ENCODE measurements at regions not wholly inside any gene's neighbourhood (a gene's known extent, or its start where the extent isn't known, plus 50 kb on each side); places are given as distances from the start of the nearest gene placed in this dataset.
A peak's percentile ranks its signal among the peaks of the same experiment; 100 is the strongest.

GRCh38 chr5:129821477-129822131 is 73.7 kb downstream of the MINAR2 start:
- Histone ChIP-seq H3K4me3 (replicated peaks in 1 of 3) (no peak overlapping the region), H3K36me3 (no peaks in the 10 kb centered on the region), H3K9me3 (no peaks in the 10 kb centered on the region), H3K27ac (no peak overlapping the region), H3K27me3 (no peaks in the 10 kb centered on the region), H3K4me1 (no peaks in the 10 kb centered on the region)
- 80 to 84% methylated on average over 2 of the region's 2 CpGs for WGBS, 2 donors
- intact Hi-C loops (cut with DNase I) = no loop called here
- TF ChIP-seq POLR2A (IDR thresholded peaks at IDR 0.05) (no peak), CTCF (IDR thresholded peaks at IDR 0.05) (no peak)
- no peak for DNase-seq

- Histone ChIP-seq H3K4me1 (no peaks in the 10 kb centered on the region), H3K27ac (no peak overlapping the region), H3K4me3 (replicated peaks in 1 of 3) (no peak overlapping the region), H3K27me3 (no peaks in the 10 kb centered on the region), H3K36me3 (no peaks in the 10 kb centered on the region), H3K9me3 (no peaks in the 10 kb centered on the region)
- intact Hi-C loops (cut with DNase I) = no loop called here
- WGBS, 2 donors = 73 to 74% methylated on average over 2 of the region's 2 CpGs
- DNase-seq = no peak
- TF ChIP-seq POLR2A (IDR thresholded peaks at IDR 0.05) (no peak), CTCF (IDR thresholded peaks at IDR 0.05) (no peak)
Observed at GRCh38 chr5:129830288-129830687, 74.0 kb upstream of the CHSY3 start.

GRCh38 chr5:129836321-129836720 is 67.9 kb upstream of the CHSY3 start:
- Histone ChIP-seq H3K9me3 (no peaks in the 10 kb centered on the region), H3K36me3 (no peaks in the 10 kb centered on the region), H3K4me1 (no peaks in the 10 kb centered on the region), H3K27ac (no peak overlapping the region), H3K27me3 (no peaks in the 10 kb centered on the region), H3K4me3 (replicated peaks in 1 of 3) (no peak overlapping the region)
- TF ChIP-seq POLR2A (IDR thresholded peaks at IDR 0.05) (no peak), CTCF (IDR thresholded peaks at IDR 0.05) (no peak)
- WGBS, 2 donors = 48 to 66% methylated on average over 2 of the region's 2 CpGs
- no peak for DNase-seq
- intact Hi-C loops (cut with DNase I) = no loop called here

- intact Hi-C loops (cut with DNase I) = no loop called here
- H3K4me1 ChIP-seq = no peaks in the 10 kb centered on the region
- H3K36me3 ChIP-seq = no peaks in the 10 kb centered on the region
- H3K27me3 ChIP-seq = no peaks in the 10 kb centered on the region
- H3K9me3 ChIP-seq = no peaks in the 10 kb centered on the region
- TF ChIP-seq POLR2A (IDR thresholded peaks at IDR 0.05) (no peak), CTCF (IDR thresholded peaks at IDR 0.05) (no peak)
- no peak overlapping the region for H3K27ac ChIP-seq
- no peak for DNase-seq
- H3K4me3 ChIP-seq (replicated peaks in 1 of 3) = no peak overlapping the region
Observed at GRCh38 chr5:129844764-129845163, 59.5 kb upstream of the CHSY3 start.

- intact Hi-C loops (cut with DNase I) = no loop called here
Observed at GRCh38 chr5:129852747-129853352, 51.4 kb upstream of the CHSY3 start.

More at GRCh38 chr5:129852747-129853352, 51.4 kb upstream of the CHSY3 start:
- 22 to 24% methylated on average over 6 of the region's 6 CpGs for WGBS, 2 donors
- Histone ChIP-seq H3K9me3 (no peaks in the 10 kb centered on the region), H3K4me1 (no peaks in the 10 kb centered on the region), H3K27ac (no peak overlapping the region), H3K36me3 (no peaks in the 10 kb centered on the region), H3K4me3 (replicated peaks in 1 of 3) (no peak overlapping the region), H3K27me3 (no peaks in the 10 kb centered on the region)
- peak; percentile 63 to 78 for DNase-seq
- TF ChIP-seq POLR2A (IDR thresholded peaks at IDR 0.05) (no peak), CTCF (IDR thresholded peaks at IDR 0.05) (peak; percentile 44 to 93 (median 74))
